Mesenchymal stem cell (in vitro differentiated cells and primary cell): ENCODE measurements at regions not wholly inside any gene's neighbourhood (a gene's known extent, or its start where the extent isn't known, plus 50 kb on each side); places are given as distances from the start of the nearest gene placed in this dataset.
"Not testable (repeated sequence)": the region's sequence is repeated elsewhere in the genome, so short reads cannot be mapped to it uniquely, and the experiment has no call there.

ENCODE experiments used
- DNase-seq: peaks from one replicate; pipeline ENCODE4 v3.0.0-alpha.2; 2013
- H2AFZ ChIP-seq: one replicate; pipeline ENCODE4 v1.6.1; 2013; ENCODE audit warnings: low read depth, mild to moderate bottlenecking, control low read depth, inconsistent platforms, low read length, moderate library complexity
- H2AK5ac ChIP-seq: 2 replicates; pipeline ENCODE4 v1.6.1; 2013; ENCODE audit warnings: low read length, moderate library complexity, mild to moderate bottlenecking, inconsistent platforms; ENCODE audit not compliant: severe bottlenecking
- H2BK120ac ChIP-seq: one replicate; pipeline ENCODE4 v1.6.1; 2013; ENCODE audit warnings: low read depth, mild to moderate bottlenecking, inconsistent platforms, low read length, moderate library complexity
- H2BK12ac ChIP-seq, 2 experiments: one replicate each; pipeline ENCODE4 v1.6.1; 2013; ENCODE audit warnings: inconsistent platforms in 2 of 2, low read length in 2 of 2, mild to moderate bottlenecking in 2 of 2, moderate library complexity in 2 of 2, control low read depth in 1 of 2
- H2BK15ac ChIP-seq: one replicate; pipeline ENCODE4 v1.6.1; 2013; ENCODE audit warnings: mild to moderate bottlenecking, low read depth, inconsistent platforms; ENCODE audit not compliant: poor library complexity, severe bottlenecking
- H2BK5ac ChIP-seq: 2 replicates; pipeline ENCODE4 v1.6.1; 2013; ENCODE audit warnings: low read depth, mild to moderate bottlenecking, low read length, control low read depth, inconsistent platforms; ENCODE audit not compliant: poor library complexity, severe bottlenecking
- H3K14ac ChIP-seq, 2 experiments: one replicate each; pipeline ENCODE4 v1.6.1; 2013; ENCODE audit warnings: inconsistent platforms in 2 of 2, low read length in 2 of 2, control low read depth in 1 of 2, mild to moderate bottlenecking in 1 of 2, moderate library complexity in 1 of 2
- H3K18ac ChIP-seq, 2 experiments: one replicate each; pipeline ENCODE4 v1.6.1; 2013; ENCODE audit warnings: inconsistent platforms in 2 of 2, low read length in 2 of 2, control low read depth in 1 of 2, low read depth in 1 of 2, mild to moderate bottlenecking in 1 of 2
- H3K23ac ChIP-seq, 2 experiments: one replicate each; pipeline ENCODE4 v1.6.1; 2013; ENCODE audit warnings: inconsistent platforms in 2 of 2, low read length in 2 of 2, mild to moderate bottlenecking in 2 of 2, moderate library complexity in 2 of 2, control low read depth in 1 of 2
- H3K27ac ChIP-seq: 2 replicates; pipeline ENCODE4 v1.5.1; 2013; ENCODE audit warnings: mild to moderate bottlenecking, moderate library complexity, low read length, control low read depth, inconsistent platforms; ENCODE audit not compliant: poor library complexity, severe bottlenecking
- H3K27me3 ChIP-seq, 2 experiments: 2 replicates each; pipeline versions ENCODE4 v1.6.1 to v1.7.0; 2013; ENCODE audit warnings: low read length in 2 of 2, mild to moderate bottlenecking in 2 of 2, moderate library complexity in 2 of 2, control low read depth in 1 of 2, inconsistent platforms in 1 of 2; ENCODE audit not compliant: control insufficient read depth in 1 of 2, insufficient read depth in 1 of 2
- H3K36me3 ChIP-seq, 2 experiments: 2 replicates each; pipeline versions ENCODE4 v1.6.1 to v1.7.0; 2013; ENCODE audit warnings: low read length in 2 of 2, control low read depth in 1 of 2, inconsistent platforms in 1 of 2, low read depth in 1 of 2, mild to moderate bottlenecking in 1 of 2; ENCODE audit not compliant: insufficient read depth in 2 of 2, control insufficient read depth in 1 of 2
- H3K4ac ChIP-seq, 2 experiments: one replicate each; pipeline ENCODE4 v1.6.1; 2013; ENCODE audit warnings: inconsistent platforms in 2 of 2, low read length in 2 of 2, mild to moderate bottlenecking in 2 of 2, moderate library complexity in 2 of 2, control low read depth in 1 of 2, low read depth in 1 of 2
- H3K4me1 ChIP-seq: 2 replicates; pipeline ENCODE4 v1.6.1; 2013; ENCODE audit warnings: low read depth, low read length, control low read depth; ENCODE audit not compliant: control insufficient read depth, insufficient read depth
- H3K4me2 ChIP-seq: 2 replicates; pipeline ENCODE4 v1.6.1; 2013; ENCODE audit warnings: low read length, mild to moderate bottlenecking, inconsistent platforms; ENCODE audit not compliant: poor library complexity, severe bottlenecking
- H3K4me3 ChIP-seq, 2 experiments: 2 replicates each; pipeline versions ENCODE4 v1.5.1 to v1.7.0; 2013; ENCODE audit warnings: low read length in 2 of 2, mild to moderate bottlenecking in 2 of 2, control low read depth in 1 of 2, low read depth in 1 of 2; ENCODE audit not compliant: insufficient read depth in 1 of 2
- H3K79me1 ChIP-seq: replicated peaks from 2 replicates; pipeline ENCODE4 v1.6.1; 2013; ENCODE audit warnings: mild to moderate bottlenecking, control low read depth, low read length, inconsistent platforms; ENCODE audit not compliant: poor library complexity, severe bottlenecking
- H3K9ac ChIP-seq: 2 replicates; pipeline ENCODE4 v1.7.0; 2013; ENCODE audit warnings: mild to moderate bottlenecking, low read length, moderate library complexity
- H3K9me3 ChIP-seq: 2 replicates; pipeline ENCODE4 v1.7.0; 2013; ENCODE audit warnings: mild to moderate bottlenecking, low read length; ENCODE audit not compliant: control insufficient read depth
- H4K8ac ChIP-seq: one replicate; pipeline ENCODE4 v1.6.1; 2013; ENCODE audit warnings: inconsistent platforms, mild to moderate bottlenecking, low read length, moderate library complexity
- H4K91ac ChIP-seq: one replicate; pipeline ENCODE4 v1.6.1; 2013; ENCODE audit warnings: mild to moderate bottlenecking, low read length, inconsistent platforms
- WGBS: methylation state at CpG from one replicate; pipeline ENCODE4 v1.1.7; 2013; ENCODE audit warnings: mixed read lengths; 5-methylcytosine and 5-hydroxymethylcytosine counted together

- Histone ChIP-seq H3K36me3 (no peaks in the 10 kb centered on the region), H3K27ac (no peak overlapping the region), H3K9me3 (no peaks in the 10 kb centered on the region), H2AFZ (no peak overlapping the region), H2BK5ac (no peak overlapping the region), H3K79me1 (no peaks in the 10 kb centered on the region), H3K4me1 (no peaks in the 10 kb centered on the region), H3K4ac (no peak overlapping the region), H2BK15ac (no peak overlapping the region), H2BK120ac (no peak overlapping the region), H4K8ac (no peak overlapping the region), H2AK5ac (no peak overlapping the region), H3K23ac (no peak overlapping the region), H4K91ac (no peak overlapping the region), H3K9ac (no peak overlapping the region), H3K27me3 (no peaks in the 10 kb centered on the region), H3K4me3 (no peak overlapping the region), H2BK12ac (no peak overlapping the region), H3K14ac (no peak overlapping the region), H3K4me2 (no peak overlapping the region), H3K18ac (no peak overlapping the region)
- no peak for DNase-seq
Observed at GRCh38 chr5:126280846-126281245, 142.4 kb upstream of the GRAMD2B start.

GRCh38 chr5:126284977-126285696 lies 138.1 kb upstream of the GRAMD2B start:
- Histone ChIP-seq H3K27me3 (no peaks in the 10 kb centered on the region), H4K8ac (no peak overlapping the region), H4K91ac (no peak overlapping the region), H3K4me1 (no peaks in the 10 kb centered on the region), H2BK120ac (no peak overlapping the region), H3K23ac (no peak overlapping the region), H2AFZ (no peak overlapping the region), H2BK15ac (no peak overlapping the region), H3K79me1 (no peaks in the 10 kb centered on the region), H3K9ac (no peak overlapping the region), H3K14ac (no peak overlapping the region), H2BK12ac (no peak overlapping the region), H3K18ac (no peak overlapping the region), H2BK5ac (no peak overlapping the region), H3K4me3 (no peak overlapping the region), H3K4me2 (no peak overlapping the region), H3K27ac (no peak overlapping the region), H3K9me3 (no peaks in the 10 kb centered on the region), H2AK5ac (no peak overlapping the region), H3K4ac (no peak overlapping the region), H3K36me3 (no peaks in the 10 kb centered on the region)
- DNase-seq = no peak
- 99% methylated on average over 5 of the region's 6 CpGs for WGBS

- not testable (repeated sequence) for H3K9me3 ChIP-seq, H3K36me3 ChIP-seq, H3K27ac ChIP-seq, H3K4me1 ChIP-seq, H2AFZ ChIP-seq, H3K4ac ChIP-seq, H3K4me2 ChIP-seq, H3K4me3 ChIP-seq, H4K8ac ChIP-seq, H3K9ac ChIP-seq, H4K91ac ChIP-seq, H2BK5ac ChIP-seq, H3K79me1 ChIP-seq, H2BK12ac ChIP-seq, H3K14ac ChIP-seq, H3K27me3 ChIP-seq, H2AK5ac ChIP-seq, H3K23ac ChIP-seq, DNase-seq, H2BK15ac ChIP-seq, H2BK120ac ChIP-seq, H3K18ac ChIP-seq
- WGBS = no CpG with 5 or more reads among the region's 3 CpGs
Observed at GRCh38 chr5:126296121-126296520, 127.1 kb upstream of the GRAMD2B start.

GRCh38 chr5:126300293-126300692 lies 122.9 kb upstream of the GRAMD2B start:
- Histone ChIP-seq H2BK15ac (no peak overlapping the region), H3K4me2 (no peak overlapping the region), H4K91ac (no peak overlapping the region), H3K79me1 (no peaks in the 10 kb centered on the region), H3K9me3 (peaks cover 10% of the 10 kb centered on the region), H3K23ac (no peak overlapping the region), H2AFZ (no peak overlapping the region), H2AK5ac (no peak overlapping the region), H3K27ac (no peak overlapping the region), H2BK12ac (no peak overlapping the region), H3K9ac (no peak overlapping the region), H3K27me3 (no peaks in the 10 kb centered on the region), H2BK5ac (no peak overlapping the region), H3K4ac (no peak overlapping the region), H3K14ac (no peak overlapping the region), H3K4me1 (no peaks in the 10 kb centered on the region), H3K36me3 (no peaks in the 10 kb centered on the region), H3K18ac (no peak overlapping the region), H3K4me3 (no peak overlapping the region), H2BK120ac (no peak overlapping the region), H4K8ac (no peak overlapping the region)
- DNase-seq = no peak
- 100% methylated on average over 2 of the region's 3 CpGs for WGBS
